Neural progenitor cell (in vitro differentiated cells): ENCODE measurements at regions not wholly inside any gene's neighbourhood (a gene's known extent, or its start where the extent isn't known, plus 50 kb on each side); places are given as distances from the start of the nearest gene placed in this dataset.

Experiments
- DNase-seq: peaks from one replicate; pipeline ENCODE4 v3.0.0-alpha.2; 2016; ENCODE audit warnings: low spot score
- H2AFZ ChIP-seq: fragments of 200-600 bp; sonication (generic); replicated peaks from 2 replicates; pipeline ENCODE4 v1.6.1; 2016; ENCODE audit warnings: antibody characterized with exemption
- H3F3A ChIP-seq: fragments of 200-600 bp; sonication (generic); 2 replicates; pipeline ENCODE4 v1.6.1; 2016; ENCODE audit warnings: antibody characterized with exemption, low read depth
- H3K27ac ChIP-seq: fragments of 200-600 bp; sonication (generic); 2 replicates; pipeline ENCODE4 v1.5.1; 2016; ENCODE audit warnings: mild to moderate bottlenecking
- H3K27me3 ChIP-seq: fragments of 200-600 bp; sonication (generic); 2 replicates; pipeline ENCODE4 v1.6.1; 2016; ENCODE audit warnings: mild to moderate bottlenecking, moderate library complexity
- H3K36me3 ChIP-seq: fragments of 200-600 bp; sonication (generic); 2 replicates; pipeline ENCODE4 v1.5.1; 2016
- H3K4me1 ChIP-seq: fragments of 200-600 bp; sonication (generic); 2 replicates; pipeline ENCODE4 v1.6.1; 2016; ENCODE audit warnings: mixed run types
- H3K4me2 ChIP-seq: fragments of 200-600 bp; sonication (generic); 2 replicates; pipeline ENCODE4 v1.6.1; 2016
- H3K4me3 ChIP-seq: fragments of 200-600 bp; sonication (generic); 2 replicates; pipeline ENCODE4 v1.5.1; 2016
- H3K79me2 ChIP-seq: fragments of 200-600 bp; sonication (generic); 2 replicates; pipeline ENCODE4 v1.6.1; 2016; ENCODE audit warnings: low read depth
- H3K9ac ChIP-seq: fragments of 200-600 bp; sonication (generic); 2 replicates; pipeline ENCODE4 v1.6.1; 2016
- H3K9me3 ChIP-seq: fragments of 200-600 bp; sonication (generic); 2 replicates; pipeline ENCODE4 v1.5.1; 2016; ENCODE audit warnings: low read depth
- H4K20me1 ChIP-seq: fragments of 200-600 bp; sonication (generic); 2 replicates; pipeline ENCODE4 v1.6.1; 2016; ENCODE audit warnings: low read depth
- H3K27ac Mint-ChIP-seq: 3 replicates; pipeline ENCODE4 v1.8.0; 2021; ENCODE audit warnings: mixed read lengths
- H3K27me3 Mint-ChIP-seq: 2 replicates; pipeline ENCODE4 v1.8.0; 2022; ENCODE audit warnings: low read depth, mild to moderate bottlenecking, inconsistent platforms, moderate library complexity, mixed read lengths; ENCODE audit not compliant: insufficient read depth
- H3K36me3 Mint-ChIP-seq: 3 replicates; pipeline ENCODE4 v1.8.0; 2021; ENCODE audit warnings: mixed read lengths
- H3K4me1 Mint-ChIP-seq: 3 replicates; pipeline ENCODE4 v1.8.0; 2021; ENCODE audit warnings: mixed read lengths
- H3K4me3 Mint-ChIP-seq: 3 replicates; pipeline ENCODE4 v1.8.0; 2021; ENCODE audit warnings: mild to moderate bottlenecking, moderate library complexity, mixed read lengths
- H3K9me3 Mint-ChIP-seq: 3 replicates; pipeline ENCODE4 v1.8.0; 2020; ENCODE audit warnings: mixed read lengths
- EZH2 ChIP-seq: fragments of 200-600 bp; sonication (generic); IDR thresholded peaks from 2 replicates; pipeline ENCODE4 v1.6.1; 2017; ENCODE audit warnings: antibody characterized with exemption, mild to moderate bottlenecking, moderate library complexity
- EZH2phosphoT487 ChIP-seq: fragments of 200-600 bp; sonication (generic); IDR thresholded peaks from 2 replicates; pipeline ENCODE4 v1.6.1; 2017; ENCODE audit warnings: antibody characterized with exemption
- TF ChIP-seq, protein P1 (sequence below): fragments of 200-600 bp; sonication (generic); IDR thresholded peaks from 2 replicates; pipeline ENCODE4 v1.5.1; 2017; ENCODE audit warnings: antibody characterized with exemption, mild to moderate bottlenecking

- H2AFZ ChIP-seq = peak overlapping the region; percentile 53
- Mint-ChIP-seq H3K27ac (no peak overlapping the region), H3K4me1 (no peaks in the 10 kb centered on the region), H3K27me3 (peaks cover 3% of the 10 kb centered on the region), H3K9me3 (peaks cover 1% of the 10 kb centered on the region), H3K36me3 (no peaks in the 10 kb centered on the region), H3K4me3 (no peak overlapping the region)
- H3K4me3 ChIP-seq = no peak overlapping the region
- no peak for TF ChIP-seq EZH2
- TF ChIP-seq EZH2phosphoT487 = no peak
- TF ChIP-seq, protein P1, sequence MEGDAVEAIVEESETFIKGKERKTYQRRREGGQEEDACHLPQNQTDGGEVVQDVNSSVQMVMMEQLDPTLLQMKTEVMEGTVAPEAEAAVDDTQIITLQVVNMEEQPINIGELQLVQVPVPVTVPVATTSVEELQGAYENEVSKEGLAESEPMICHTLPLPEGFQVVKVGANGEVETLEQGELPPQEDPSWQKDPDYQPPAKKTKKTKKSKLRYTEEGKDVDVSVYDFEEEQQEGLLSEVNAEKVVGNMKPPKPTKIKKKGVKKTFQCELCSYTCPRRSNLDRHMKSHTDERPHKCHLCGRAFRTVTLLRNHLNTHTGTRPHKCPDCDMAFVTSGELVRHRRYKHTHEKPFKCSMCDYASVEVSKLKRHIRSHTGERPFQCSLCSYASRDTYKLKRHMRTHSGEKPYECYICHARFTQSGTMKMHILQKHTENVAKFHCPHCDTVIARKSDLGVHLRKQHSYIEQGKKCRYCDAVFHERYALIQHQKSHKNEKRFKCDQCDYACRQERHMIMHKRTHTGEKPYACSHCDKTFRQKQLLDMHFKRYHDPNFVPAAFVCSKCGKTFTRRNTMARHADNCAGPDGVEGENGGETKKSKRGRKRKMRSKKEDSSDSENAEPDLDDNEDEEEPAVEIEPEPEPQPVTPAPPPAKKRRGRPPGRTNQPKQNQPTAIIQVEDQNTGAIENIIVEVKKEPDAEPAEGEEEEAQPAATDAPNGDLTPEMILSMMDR = no peak
- H3K4me1 ChIP-seq = no peaks in the 10 kb centered on the region
- no peak overlapping the region for H3K9ac ChIP-seq
- H3K79me2 ChIP-seq = no peaks in the 10 kb centered on the region
- H3K27me3 ChIP-seq = no peaks in the 10 kb centered on the region
- no peak for DNase-seq
- no peaks in the 10 kb centered on the region for H4K20me1 ChIP-seq
- no peak overlapping the region for H3K27ac ChIP-seq
- no peaks in the 10 kb centered on the region for H3K36me3 ChIP-seq
- H3K4me2 ChIP-seq = no peak overlapping the region
- H3K9me3 ChIP-seq = no peaks in the 10 kb centered on the region
- H3F3A ChIP-seq = no peaks in the 10 kb centered on the region
These were observed 297.8 kb downstream of the NPR3 start for GRCh38 chr5:33008751-33009418.

GRCh38 chr5:33010846-33011245 is 299.7 kb downstream of the NPR3 start:
- H3K4me1 ChIP-seq = no peaks in the 10 kb centered on the region
- no peaks in the 10 kb centered on the region for H3K36me3 ChIP-seq
- no peaks in the 10 kb centered on the region for H4K20me1 ChIP-seq
- H3K36me3 Mint-ChIP-seq = no peaks in the 10 kb centered on the region
- no peaks in the 10 kb centered on the region for H3K9me3 ChIP-seq
- H3K27ac ChIP-seq = no peak overlapping the region
- no peaks in the 10 kb centered on the region for H3F3A ChIP-seq
- peaks cover 4% of the 10 kb centered on the region for H3K9me3 Mint-ChIP-seq
- no peak overlapping the region for H3K9ac ChIP-seq
- H3K4me3 ChIP-seq = no peak overlapping the region
- no peak for TF ChIP-seq EZH2
- TF ChIP-seq, protein P1 = no peak
- no peak overlapping the region for H3K27ac Mint-ChIP-seq
- H3K27me3 Mint-ChIP-seq = peaks cover 5% of the 10 kb centered on the region
- DNase-seq = no peak
- no peak overlapping the region for H3K4me3 Mint-ChIP-seq
- no peaks in the 10 kb centered on the region for H3K4me1 Mint-ChIP-seq
- H3K4me2 ChIP-seq = no peak overlapping the region
- no peaks in the 10 kb centered on the region for H3K27me3 ChIP-seq
- no peak overlapping the region for H2AFZ ChIP-seq
- H3K79me2 ChIP-seq = no peaks in the 10 kb centered on the region

DNA sequence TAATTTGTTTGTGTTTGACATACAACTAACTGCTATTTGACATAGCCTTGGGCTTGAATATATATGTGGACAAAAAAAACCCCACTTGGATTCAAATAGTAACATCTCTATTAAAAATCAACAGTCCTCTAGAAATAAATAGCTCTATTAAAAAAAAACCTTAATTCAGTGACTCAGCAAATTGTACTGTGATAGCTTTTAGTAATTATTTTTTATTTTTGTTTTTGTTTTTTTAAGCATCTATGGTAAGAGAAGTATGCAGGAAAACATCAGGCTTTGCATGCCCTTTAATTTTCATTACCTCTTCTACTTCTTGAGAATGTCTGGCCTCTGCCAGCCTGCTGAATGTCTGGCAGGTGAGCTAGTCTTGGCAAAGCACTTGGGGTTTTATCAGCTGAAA is 300.7 kb downstream of the NPR3 start:
- Mint-ChIP-seq H3K4me1 (no peaks in the 10 kb centered on the region), H3K27ac (no peak overlapping the region), H3K27me3 (peaks cover 5% of the 10 kb centered on the region), H3K36me3 (no peaks in the 10 kb centered on the region), H3K4me3 (no peak overlapping the region), H3K9me3 (peaks cover 4% of the 10 kb centered on the region)
- H3F3A ChIP-seq = no peaks in the 10 kb centered on the region
- no peaks in the 10 kb centered on the region for H3K79me2 ChIP-seq
- H3K27me3 ChIP-seq = no peaks in the 10 kb centered on the region
- no peak for DNase-seq
- H2AFZ ChIP-seq = no peak overlapping the region
- H4K20me1 ChIP-seq = no peaks in the 10 kb centered on the region
- no peak overlapping the region for H3K4me3 ChIP-seq
- no peak overlapping the region for H3K4me2 ChIP-seq
- no peaks in the 10 kb centered on the region for H3K36me3 ChIP-seq
- no peak overlapping the region for H3K27ac ChIP-seq
- H3K9ac ChIP-seq = no peak overlapping the region
- no peaks in the 10 kb centered on the region for H3K9me3 ChIP-seq
- no peak for TF ChIP-seq EZH2phosphoT487
- TF ChIP-seq EZH2 = no peak
- TF ChIP-seq, protein P1 = no peak
- H3K4me1 ChIP-seq = no peaks in the 10 kb centered on the region
